HUES6 (cell line): ENCODE measurements at regions not wholly inside any gene's neighbourhood (a gene's known extent, or its start where the extent isn't known, plus 50 kb on each side); places are given as distances from the start of the nearest gene placed in this dataset.

ENCODE experiments used
- H3K27ac ChIP-seq: 2 replicates; pipeline ENCODE4 v1.7.0; 2013; ENCODE audit warnings: low read depth, mild to moderate bottlenecking, low read length, inconsistent platforms
- H3K27me3 ChIP-seq: 2 replicates; pipeline ENCODE4 v1.6.1; 2013; ENCODE audit warnings: low read length; ENCODE audit not compliant: control insufficient read depth, insufficient read depth
- H3K36me3 ChIP-seq: 2 replicates; pipeline ENCODE4 v1.6.1; 2013; ENCODE audit warnings: low read length; ENCODE audit not compliant: control insufficient read depth, insufficient read depth
- H3K4me1 ChIP-seq: 2 replicates; pipeline ENCODE4 v1.6.1; 2013; ENCODE audit warnings: low read length; ENCODE audit not compliant: control insufficient read depth, insufficient read depth
- H3K4me3 ChIP-seq: 2 replicates; pipeline ENCODE4 v1.5.1; 2013; ENCODE audit warnings: low read depth, low read length
- H3K9ac ChIP-seq: one replicate; pipeline ENCODE4 v1.6.1; 2013; ENCODE audit warnings: mild to moderate bottlenecking, low read length
- H3K9me3 ChIP-seq: 2 replicates; pipeline ENCODE4 v1.6.1; 2013; ENCODE audit warnings: low read depth, low read length; ENCODE audit not compliant: control insufficient read depth, insufficient read depth

- Histone ChIP-seq H3K4me1 (no peaks in the 10 kb centered on the region), H3K36me3 (no peaks in the 10 kb centered on the region), H3K4me3 (no peak overlapping the region), H3K27ac (no peak overlapping the region), H3K27me3 (no peaks in the 10 kb centered on the region), H3K9ac (no peak overlapping the region), H3K9me3 (no peaks in the 10 kb centered on the region)
These were observed 807.2 kb downstream of the BCL11A start for GRCh38 chr2:59746291-59746690.

- Histone ChIP-seq H3K4me1 (no peaks in the 10 kb centered on the region), H3K36me3 (no peaks in the 10 kb centered on the region), H3K9ac (no peak overlapping the region), H3K27me3 (no peaks in the 10 kb centered on the region), H3K9me3 (no peaks in the 10 kb centered on the region), H3K27ac (no peak overlapping the region), H3K4me3 (no peak overlapping the region)
These were observed 808.4 kb downstream of the BCL11A start for GRCh38 chr2:59745085-59745484.

GRCh38 chr2:59744436-59744835 is 809.0 kb downstream of the BCL11A start:
- Histone ChIP-seq H3K36me3 (no peaks in the 10 kb centered on the region), H3K9me3 (no peaks in the 10 kb centered on the region), H3K9ac (no peak overlapping the region), H3K4me1 (no peaks in the 10 kb centered on the region), H3K27me3 (no peaks in the 10 kb centered on the region), H3K4me3 (no peak overlapping the region), H3K27ac (no peak overlapping the region)

GRCh38 chr2:59741840-59742239 is 811.6 kb downstream of the BCL11A start:
- Histone ChIP-seq H3K27ac (no peak overlapping the region), H3K9ac (no peak overlapping the region), H3K4me3 (no peak overlapping the region), H3K36me3 (no peaks in the 10 kb centered on the region), H3K27me3 (no peaks in the 10 kb centered on the region), H3K4me1 (no peaks in the 10 kb centered on the region), H3K9me3 (no peaks in the 10 kb centered on the region)

- Histone ChIP-seq H3K27me3 (no peaks in the 10 kb centered on the region), H3K36me3 (no peaks in the 10 kb centered on the region), H3K27ac (no peak overlapping the region), H3K9me3 (no peaks in the 10 kb centered on the region), H3K4me3 (no peak overlapping the region), H3K4me1 (no peaks in the 10 kb centered on the region), H3K9ac (no peak overlapping the region)
These were observed 814.3 kb downstream of the BCL11A start for GRCh38 chr2:59739166-59739565.

- Histone ChIP-seq H3K9ac (no peak overlapping the region), H3K4me3 (no peak overlapping the region), H3K27ac (no peak overlapping the region), H3K27me3 (no peaks in the 10 kb centered on the region), H3K36me3 (no peaks in the 10 kb centered on the region), H3K9me3 (no peaks in the 10 kb centered on the region), H3K4me1 (peaks cover 8% of the 10 kb centered on the region; the same call in 1 of the 2 replicates)
These were observed 816.2 kb downstream of the BCL11A start for GRCh38 chr2:59737299-59737698.

- no peaks in the 10 kb centered on the region for H3K27me3 ChIP-seq
- H3K9ac ChIP-seq, result no peak overlapping the region
- H3K4me3 ChIP-seq, result no peak overlapping the region
- no peak overlapping the region for H3K27ac ChIP-seq
- H3K4me1 ChIP-seq, result peaks cover 8% of the 10 kb centered on the region; the same call in 1 of the 2 replicates
- H3K36me3 ChIP-seq, result no peaks in the 10 kb centered on the region
- H3K9me3 ChIP-seq, result no peaks in the 10 kb centered on the region
These were observed 818.7 kb downstream of the BCL11A start for GRCh38 chr2:59734743-59735142.

- Histone ChIP-seq H3K4me1 (peaks cover 8% of the 10 kb centered on the region; the same call in 1 of the 2 replicates), H3K9ac (no peak overlapping the region), H3K9me3 (no peaks in the 10 kb centered on the region), H3K36me3 (no peaks in the 10 kb centered on the region), H3K4me3 (no peak overlapping the region), H3K27me3 (no peaks in the 10 kb centered on the region), H3K27ac (no peak overlapping the region)
These were observed 819.5 kb downstream of the BCL11A start for GRCh38 chr2:59733970-59734369.

GRCh38 chr2:59733567-59733930 is 819.9 kb downstream of the BCL11A start:
- Histone ChIP-seq H3K4me3 (no peak overlapping the region), H3K9me3 (no peaks in the 10 kb centered on the region), H3K9ac (no peak overlapping the region), H3K27me3 (no peaks in the 10 kb centered on the region), H3K27ac (no peak overlapping the region), H3K4me1 (peaks cover 8% of the 10 kb centered on the region; the same call in 1 of the 2 replicates), H3K36me3 (no peaks in the 10 kb centered on the region)

GRCh38 chr2:59732871-59733566 is 820.4 kb downstream of the BCL11A start:
- peaks cover 8% of the 10 kb centered on the region; the same call in 1 of the 2 replicates for H3K4me1 ChIP-seq

GRCh38 chr2:59727121-59727590 is 826.3 kb downstream of the BCL11A start:
- Histone ChIP-seq H3K9me3 (no peaks in the 10 kb centered on the region), H3K4me1 (no peaks in the 10 kb centered on the region), H3K36me3 (no peaks in the 10 kb centered on the region), H3K4me3 (no peak overlapping the region), H3K27ac (no peak overlapping the region), H3K27me3 (no peaks in the 10 kb centered on the region), H3K9ac (no peak overlapping the region)

More at GRCh38 chr2:59732871-59733566, 820.4 kb downstream of the BCL11A start:
- H3K36me3 ChIP-seq, result no peaks in the 10 kb centered on the region
- H3K4me3 ChIP-seq, result no peak overlapping the region
- no peaks in the 10 kb centered on the region for H3K27me3 ChIP-seq
- H3K9ac ChIP-seq, result peak overlapping the region; percentile 31
- H3K27ac ChIP-seq, result no peak overlapping the region
- no peaks in the 10 kb centered on the region for H3K9me3 ChIP-seq
